Small intestine (tissue), 7 donors: ENCODE measurements at regions not wholly inside any gene's neighbourhood (a gene's known extent, or its start where the extent isn't known, plus 50 kb on each side); places are given as distances from the start of the nearest gene placed in this dataset.
A peak's percentile ranks its signal among the peaks of the same experiment; 100 is the strongest.

Experiments used
- DNase-seq, 2 donors: peaks; one replicate each; pipeline versions ENCODE4 v3.0.0 to v3.0.0-alpha.2; 2013
- FAIRE-seq: peaks from 2 replicates; lab custom pipeline; 2012; peaks lifted over from hg19 to GRCh38; lab: Jason Lieb, UNC
- H3K27ac ChIP-seq, 3 donors: one replicate each; pipeline ENCODE4 v1.5.1; 2013; ENCODE audit warnings: low read length in 2 of 3, mild to moderate bottlenecking in 2 of 3, control low read depth in 1 of 3, inconsistent platforms in 1 of 3, low read depth in 1 of 3, moderate library complexity in 1 of 3
- H3K27me3 ChIP-seq, 3 donors: one replicate each; pipeline ENCODE4 v1.6.1; 2013; ENCODE audit warnings: low read length in 3 of 3, inconsistent platforms in 1 of 3; ENCODE audit not compliant: control insufficient read depth in 3 of 3, insufficient read depth in 3 of 3
- H3K36me3 ChIP-seq, 3 donors: one replicate each; pipeline ENCODE4 v1.6.1; 2013; ENCODE audit warnings: low read length in 3 of 3, inconsistent platforms in 1 of 3, low read depth in 1 of 3, mild to moderate bottlenecking in 1 of 3, moderate library complexity in 1 of 3; ENCODE audit not compliant: control insufficient read depth in 3 of 3, insufficient read depth in 2 of 3
- H3K4me1 ChIP-seq, 3 donors: one replicate each; pipeline ENCODE4 v1.6.1; 2013; ENCODE audit warnings: low read length in 2 of 3, inconsistent platforms in 1 of 3, low read depth in 1 of 3, mild to moderate bottlenecking in 1 of 3, moderate library complexity in 1 of 3; ENCODE audit not compliant: control insufficient read depth in 3 of 3, insufficient read depth in 2 of 3
- H3K4me3 ChIP-seq, 3 donors: one replicate each; pipeline ENCODE4 v1.5.1; 2013; ENCODE audit warnings: low read length in 3 of 3, control low read depth in 1 of 3, inconsistent platforms in 1 of 3, low read depth in 1 of 3, mild to moderate bottlenecking in 1 of 3, moderate library complexity in 1 of 3
- H3K9me3 ChIP-seq, 2 donors: one replicate each; pipeline ENCODE4 v1.6.1; 2013; ENCODE audit warnings: low read depth in 1 of 2, low read length in 1 of 2; ENCODE audit not compliant: control insufficient read depth in 2 of 2, insufficient read depth in 1 of 2
- WGBS, 3 donors: extraction: QIAGEN DNeasy Blood & Tissue Kit; methylation state at CpG; one replicate each; pipeline ENCODE4 v1.1.7; 2013; 5-methylcytosine and 5-hydroxymethylcytosine counted together
- donor health status: healthy with polysubstance abuse.
- donor health status: control.
- donor health status: control.
- donor health status: Bipolar disorder and iron deficiency.
- donor health status: healthy.

DNA sequence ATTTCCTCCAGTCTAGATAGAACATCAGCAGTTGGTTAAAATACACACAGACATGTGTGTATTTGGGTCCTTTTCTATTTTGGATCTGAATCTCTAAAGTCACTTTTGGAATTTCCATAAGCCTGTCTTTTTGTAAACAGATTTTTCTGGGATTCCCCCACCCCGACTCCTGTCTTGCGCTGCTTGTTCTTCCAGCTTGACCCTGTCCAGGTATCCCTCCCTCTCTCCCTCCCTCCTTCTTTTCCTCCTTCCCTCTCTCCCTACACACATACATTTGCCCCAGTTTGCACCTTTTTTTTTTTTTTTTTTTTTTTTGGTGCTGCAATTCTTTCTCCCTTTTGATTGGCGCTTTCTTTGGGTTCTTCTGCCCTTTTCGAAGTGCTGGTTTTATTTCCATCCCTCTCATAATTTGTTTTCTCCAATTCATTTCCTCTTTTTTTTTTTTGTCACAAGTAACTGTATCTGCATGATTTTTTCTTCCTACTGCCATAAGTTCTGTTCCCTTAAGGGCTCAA is 114.8 kb upstream of the SERTAD2 start:
- FAIRE-seq, result no peak
- peak overlapping the region; percentile 52 to 83 (median 74) for H3K4me3 ChIP-seq
- peaks cover 0 to 4% (median 0%) of the 10 kb centered on the region in 3 donors for H3K27me3 ChIP-seq
- peaks cover 0 to 8% (median 2%) of the 10 kb centered on the region in 3 donors for H3K4me1 ChIP-seq
- DNase-seq, result no peak
- peak overlapping the region; percentile 70 to 99 (median 87) for H3K27ac ChIP-seq
- no peaks in the 10 kb centered on the region for H3K36me3 ChIP-seq
- no peaks in the 10 kb centered on the region for H3K9me3 ChIP-seq
- WGBS, 3 donors, result 22 to 37% (median 35%) methylated on average over 4 of the region's 4 CpGs

DNA sequence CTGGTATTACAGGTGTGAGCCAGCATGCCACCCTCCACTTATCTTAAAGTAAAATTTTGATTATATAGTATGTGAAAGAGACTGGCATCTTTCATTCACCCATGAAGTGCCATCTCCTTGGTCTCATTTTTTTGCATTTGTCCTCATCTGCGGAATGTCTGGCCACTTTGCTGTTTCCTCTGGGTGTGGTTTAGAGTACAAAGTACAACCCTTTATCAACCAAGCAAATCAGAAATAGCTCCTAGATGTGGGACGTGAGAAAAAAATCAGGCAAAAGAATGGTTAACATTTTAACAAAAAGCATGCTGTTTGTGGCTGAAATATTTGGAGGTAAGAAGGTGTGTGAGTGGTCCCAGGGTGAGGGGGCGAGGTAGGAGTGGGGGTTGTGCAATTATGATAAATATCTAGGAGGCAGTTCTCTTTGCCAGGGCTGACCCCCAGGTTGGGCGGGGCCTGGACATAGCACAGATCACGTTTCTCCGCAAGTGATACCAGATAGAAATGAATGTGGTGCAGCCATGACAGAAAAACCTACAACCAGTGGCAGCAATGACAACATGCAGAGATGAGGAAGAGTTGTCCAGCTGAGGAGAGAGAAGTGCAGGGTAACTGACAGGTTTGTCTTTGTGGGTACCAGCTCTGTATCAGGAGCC is 115.8 kb upstream of the SERTAD2 start:
- Histone ChIP-seq H3K27me3 (peaks cover 0 to 4% (median 0%) of the 10 kb centered on the region in 3 donors), H3K4me3 (no peak overlapping the region), H3K36me3 (no peaks in the 10 kb centered on the region), H3K27ac (peak overlapping the region in 1 of 3 donors; percentile 33), H3K9me3 (no peaks in the 10 kb centered on the region), H3K4me1 (peaks cover 0 to 8% (median 2%) of the 10 kb centered on the region in 3 donors)
- DNase-seq (peak; percentile 41 to 73), FAIRE-seq (no peak)
- 11 to 55% (median 36%) methylated on average over 6 of the region's 6 CpGs for WGBS, 3 donors

DNA sequence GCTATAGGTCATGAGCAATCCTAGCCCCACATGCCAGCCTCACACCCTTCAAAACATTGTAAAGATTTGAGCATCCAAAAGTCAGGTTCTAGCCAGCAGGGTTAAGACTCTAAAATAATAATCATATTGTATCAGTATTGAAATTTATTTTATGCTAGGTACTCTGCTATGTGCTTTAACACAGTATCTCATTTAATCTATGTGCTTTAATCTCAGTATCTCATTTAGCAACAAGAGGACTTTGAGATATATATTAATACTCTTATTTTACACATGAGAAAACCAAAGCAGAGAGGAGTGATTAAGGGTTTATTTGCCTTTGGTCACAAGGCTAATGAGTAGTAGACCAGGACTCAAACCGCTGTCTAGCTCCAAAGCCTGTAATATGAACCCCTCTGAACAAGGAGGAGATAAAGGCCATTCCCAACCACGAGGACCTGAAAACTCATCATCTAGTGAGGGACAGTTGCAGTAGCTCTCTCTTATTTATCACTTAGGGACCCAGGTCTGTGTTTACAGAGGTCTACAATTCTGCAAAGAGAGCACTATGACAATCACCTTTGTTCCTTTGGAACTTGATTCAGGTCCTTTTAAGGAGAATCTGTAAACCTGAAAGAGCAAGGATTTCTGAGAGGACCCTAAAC is 116.5 kb upstream of the SERTAD2 start:
- Histone ChIP-seq H3K27ac (no peak overlapping the region), H3K9me3 (peaks cover 0 to 3% of the 10 kb centered on the region in 2 donors), H3K4me1 (peaks cover 0 to 8% (median 2%) of the 10 kb centered on the region in 3 donors), H3K36me3 (no peaks in the 10 kb centered on the region), H3K27me3 (peaks cover 0 to 4% (median 0%) of the 10 kb centered on the region in 3 donors), H3K4me3 (no peak overlapping the region)
- DNase-seq (peak in 1 of 2 donors; percentile 16), FAIRE-seq (no peak)
- WGBS, 3 donors, result 69 to 79% (median 72%) methylated on average over 2 of the region's 2 CpGs

DNA sequence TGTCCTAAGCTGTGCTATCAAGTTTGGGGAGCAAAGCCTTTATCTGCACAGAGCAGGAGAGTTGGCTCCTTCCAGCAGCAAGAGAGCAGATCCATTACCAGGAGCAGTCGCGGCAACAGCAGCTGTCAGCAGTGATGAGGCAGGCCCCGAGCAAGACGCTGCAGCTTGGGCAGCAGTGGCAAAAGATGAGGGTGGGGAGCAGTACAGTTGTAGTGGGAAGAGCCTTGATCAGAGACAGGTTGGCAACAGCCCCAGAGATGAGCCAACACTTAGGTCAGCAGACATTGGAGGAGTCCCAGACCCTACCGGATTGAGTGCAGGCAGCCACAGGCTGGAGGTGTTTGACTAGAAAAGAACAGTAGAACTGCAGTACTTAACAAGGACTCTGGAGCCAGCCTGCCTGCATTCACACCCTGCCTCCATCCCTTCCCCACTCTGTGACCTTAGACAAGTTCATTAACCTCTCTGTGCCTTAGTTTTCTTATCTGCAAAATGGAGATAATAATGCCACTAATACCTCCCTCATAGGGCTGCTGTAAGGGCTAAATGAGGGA is 117.1 kb upstream of the SERTAD2 start:
- Histone ChIP-seq H3K4me3 (no peak overlapping the region), H3K9me3 (peaks cover 0 to 7% of the 10 kb centered on the region in 2 donors), H3K36me3 (no peaks in the 10 kb centered on the region), H3K27me3 (peaks cover 0 to 4% (median 0%) of the 10 kb centered on the region in 3 donors), H3K27ac (no peak overlapping the region), H3K4me1 (peaks cover 0 to 8% (median 2%) of the 10 kb centered on the region in 3 donors)
- peak in 1 of 2 donors; percentile 13 for DNase-seq
- no peak for FAIRE-seq
- 65 to 79% (median 76%) methylated on average over 5 of the region's 5 CpGs for WGBS, 3 donors

- no peak overlapping the region for H3K27ac ChIP-seq
- FAIRE-seq, result no peak
- H3K36me3 ChIP-seq, result no peaks in the 10 kb centered on the region
- 71 to 83% (median 76%) methylated on average over 1 of the region's 1 CpG for WGBS, 3 donors
- no peak overlapping the region for H3K4me3 ChIP-seq
- peaks cover 0 to 8% (median 2%) of the 10 kb centered on the region in 3 donors for H3K4me1 ChIP-seq
- peaks cover 0 to 4% (median 0%) of the 10 kb centered on the region in 3 donors for H3K27me3 ChIP-seq
- H3K9me3 ChIP-seq, result peaks cover 0 to 7% of the 10 kb centered on the region in 2 donors
- DNase-seq, result no peak
Measured at GRCh38 chr2:64771737-64772136, 118.0 kb upstream of the SERTAD2 start.

- FAIRE-seq (no peak), DNase-seq (peak in 1 of 2 donors; percentile 74)
- Histone ChIP-seq H3K4me3 (no peak overlapping the region), H3K27me3 (peaks cover 0 to 4% (median 0%) of the 10 kb centered on the region in 3 donors), H3K4me1 (peaks cover 0 to 8% (median 2%) of the 10 kb centered on the region in 3 donors), H3K27ac (no peak overlapping the region), H3K9me3 (peaks cover 0 to 7% of the 10 kb centered on the region in 2 donors), H3K36me3 (no peaks in the 10 kb centered on the region)
- WGBS, 3 donors, result 35 to 78% (median 64%) methylated on average over 12 of the region's 12 CpGs
Measured at GRCh38 chr2:64773461-64774118, 119.9 kb upstream of the SERTAD2 start.

- Histone ChIP-seq H3K27ac (no peak overlapping the region), H3K4me3 (no peak overlapping the region), H3K36me3 (no peaks in the 10 kb centered on the region), H3K9me3 (peaks cover 0 to 7% of the 10 kb centered on the region in 2 donors), H3K27me3 (no peaks in the 10 kb centered on the region), H3K4me1 (no peaks in the 10 kb centered on the region)
- FAIRE-seq (no peak), DNase-seq (no peak)
- 87 to 96% (median 93%) methylated on average over 3 of the region's 3 CpGs for WGBS, 3 donors
Measured at GRCh38 chr2:64777841-64778240, 124.1 kb upstream of the SERTAD2 start.
